ENCODE measurements at regions not wholly inside any gene's neighbourhood (a gene's known extent, or its start where the extent isn't known, plus 50 kb on each side); places are given as distances from the start of the nearest gene placed in this dataset.

GRCh38 chr2:226366920-226367319 lies 432.7 kb downstream of the IRS1 start:
- TF ChIP-seq, protein P1, sequence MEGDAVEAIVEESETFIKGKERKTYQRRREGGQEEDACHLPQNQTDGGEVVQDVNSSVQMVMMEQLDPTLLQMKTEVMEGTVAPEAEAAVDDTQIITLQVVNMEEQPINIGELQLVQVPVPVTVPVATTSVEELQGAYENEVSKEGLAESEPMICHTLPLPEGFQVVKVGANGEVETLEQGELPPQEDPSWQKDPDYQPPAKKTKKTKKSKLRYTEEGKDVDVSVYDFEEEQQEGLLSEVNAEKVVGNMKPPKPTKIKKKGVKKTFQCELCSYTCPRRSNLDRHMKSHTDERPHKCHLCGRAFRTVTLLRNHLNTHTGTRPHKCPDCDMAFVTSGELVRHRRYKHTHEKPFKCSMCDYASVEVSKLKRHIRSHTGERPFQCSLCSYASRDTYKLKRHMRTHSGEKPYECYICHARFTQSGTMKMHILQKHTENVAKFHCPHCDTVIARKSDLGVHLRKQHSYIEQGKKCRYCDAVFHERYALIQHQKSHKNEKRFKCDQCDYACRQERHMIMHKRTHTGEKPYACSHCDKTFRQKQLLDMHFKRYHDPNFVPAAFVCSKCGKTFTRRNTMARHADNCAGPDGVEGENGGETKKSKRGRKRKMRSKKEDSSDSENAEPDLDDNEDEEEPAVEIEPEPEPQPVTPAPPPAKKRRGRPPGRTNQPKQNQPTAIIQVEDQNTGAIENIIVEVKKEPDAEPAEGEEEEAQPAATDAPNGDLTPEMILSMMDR (IDR thresholded peaks at IDR 0.05) = no peak

DNA sequence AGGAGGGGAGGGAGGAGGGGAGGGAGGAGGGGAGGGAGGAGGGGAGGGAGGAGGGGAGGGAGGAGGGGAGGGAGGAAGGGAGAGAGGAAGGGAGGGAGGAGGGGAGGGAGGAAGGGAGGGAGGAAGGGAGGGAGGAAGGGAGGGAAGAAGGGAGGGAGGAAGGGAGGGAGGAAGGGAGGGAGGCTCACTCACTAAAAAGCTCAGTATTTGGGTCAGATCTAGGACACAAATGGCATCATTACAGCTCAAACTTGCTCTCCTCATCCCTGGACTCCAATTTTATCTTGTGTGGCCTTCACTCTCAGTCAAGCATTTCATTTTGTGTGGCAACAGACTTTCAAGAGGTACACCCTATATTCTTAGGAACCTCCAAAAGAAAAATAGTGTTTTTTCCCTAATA lies 435.4 kb downstream of the IRS1 start:
- TF ChIP-seq, protein P1 (IDR thresholded peaks at IDR 0.05) = no peak

DNA sequence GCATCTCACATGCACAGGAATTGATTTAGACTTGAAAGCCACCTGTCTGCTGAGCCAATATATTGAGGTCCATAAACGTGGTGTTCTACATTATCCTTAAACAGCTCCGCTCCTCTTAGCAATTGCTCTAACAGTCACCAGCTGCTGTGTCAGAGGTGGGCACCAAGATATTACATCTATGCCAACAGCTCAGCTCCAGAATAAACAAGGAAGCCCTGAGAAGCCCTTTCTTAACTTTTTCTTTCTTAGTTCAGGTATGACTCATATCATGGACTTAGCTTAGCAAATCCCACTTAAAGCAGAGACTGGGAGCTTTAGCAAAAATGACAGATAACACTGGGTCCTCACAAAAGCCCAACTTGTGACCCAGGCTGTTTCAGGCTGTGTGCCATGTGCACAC lies 436.6 kb downstream of the IRS1 start:
- TF ChIP-seq, protein P1 (IDR thresholded peaks at IDR 0.05) = no peak

DNA sequence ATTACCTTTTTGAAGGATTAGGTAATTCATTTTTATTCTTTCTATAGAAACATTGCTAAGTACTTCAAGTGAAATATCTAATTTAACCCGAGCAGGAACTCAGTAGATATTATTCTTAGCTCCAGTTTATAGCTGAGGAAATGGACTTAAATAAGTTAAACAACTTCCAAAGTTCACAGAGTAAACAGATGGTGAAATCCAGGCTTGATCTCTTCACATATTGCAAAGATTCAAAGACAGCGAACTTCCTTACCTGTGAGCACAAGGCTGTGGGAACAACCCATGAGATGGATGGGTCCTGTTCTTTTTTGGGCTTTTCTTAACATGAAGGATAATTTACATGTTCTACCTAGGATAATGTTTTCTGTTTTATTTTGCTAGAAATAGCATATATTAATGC lies 439.0 kb downstream of the IRS1 start:
- TF ChIP-seq, protein P1 (IDR thresholded peaks at IDR 0.05) = no peak

DNA sequence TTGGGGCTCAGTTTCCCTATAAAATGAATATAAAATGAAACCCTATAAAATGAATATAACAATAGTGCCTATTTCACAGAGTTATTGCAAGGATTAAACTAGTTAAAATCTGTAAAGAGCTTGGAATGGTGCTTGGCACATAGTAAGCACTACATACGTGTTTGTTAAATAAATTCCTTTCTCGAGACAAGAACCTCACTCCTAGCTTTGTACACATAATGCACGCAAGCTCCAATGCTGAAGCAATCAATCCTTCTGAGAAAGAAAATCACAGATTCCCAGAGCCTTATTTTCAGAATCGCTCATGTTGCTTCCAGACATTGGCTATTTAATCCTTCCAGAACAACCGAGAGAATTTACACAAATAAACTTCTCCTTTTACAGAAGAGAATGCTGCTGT lies 440.9 kb downstream of the IRS1 start:
- TF ChIP-seq, protein P1 (IDR thresholded peaks at IDR 0.05) = no peak

DNA sequence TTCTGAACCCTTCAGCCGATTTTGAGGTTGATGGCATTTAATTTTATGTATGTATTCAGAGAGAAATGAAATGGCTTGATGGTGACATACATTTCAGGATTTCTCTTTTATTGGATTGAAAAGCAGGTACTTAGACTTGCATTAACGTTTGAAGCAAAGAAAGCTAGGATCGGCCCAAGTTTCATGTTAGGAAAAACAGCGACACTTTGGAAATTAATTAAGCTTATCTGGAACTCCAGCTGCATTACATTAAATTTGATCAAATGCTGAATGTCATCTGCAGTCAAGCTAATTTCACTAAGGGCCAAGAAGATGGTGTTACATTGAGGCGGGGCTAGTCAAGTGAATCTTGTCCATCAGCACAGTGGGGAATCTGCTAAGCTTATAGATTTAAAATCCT lies 441.8 kb downstream of the IRS1 start:
- TF ChIP-seq, protein P1 (IDR thresholded peaks at IDR 0.05) = no peak

- TF ChIP-seq, protein P1 (IDR thresholded peaks at IDR 0.05) = no peak
Observed at GRCh38 chr2:226355600-226355999, 444.0 kb downstream of the IRS1 start.

- TF ChIP-seq, protein P1 (IDR thresholded peaks at IDR 0.05) = no peak
Observed at GRCh38 chr2:226354434-226354833, 445.2 kb downstream of the IRS1 start.
